ENCODE measurements at regions not wholly inside any gene's neighbourhood (a gene's known extent, or its start where the extent isn't known, plus 50 kb on each side); places are given as distances from the start of the nearest gene placed in this dataset.

DNA sequence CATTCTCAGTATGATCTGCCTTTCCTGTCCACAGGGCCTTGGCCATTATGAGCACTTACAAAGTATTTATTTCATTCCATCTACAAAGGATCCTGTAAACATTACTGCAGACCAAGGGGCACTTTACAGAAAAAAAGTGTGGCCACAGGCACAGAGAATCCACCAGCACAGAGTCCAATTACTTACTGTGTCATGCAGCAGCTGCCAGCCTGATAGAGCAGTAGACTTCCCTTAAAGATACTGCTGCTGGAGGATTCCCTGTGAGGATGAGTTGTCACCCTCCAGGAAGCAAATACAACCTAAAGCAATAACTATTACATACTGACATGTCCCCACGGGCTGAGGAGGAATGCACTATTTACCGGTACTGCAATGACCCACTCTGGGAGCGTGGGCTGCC is 97.1 kb upstream of the COG2 start:
- no peaks in the 10 kb centered on the region for H3K9me3 ChIP-seq (replicated peaks)
- H3K27me3 ChIP-seq: no peaks in the 10 kb centered on the region
- no peaks in the 10 kb centered on the region for H3K4me1 ChIP-seq
- H3K27ac ChIP-seq: no peak overlapping the region
- peak in 1 of 2 experiments; percentile 21 for DNase-seq
- no peaks in the 10 kb centered on the region for H3K36me3 ChIP-seq
- H3K4me3 ChIP-seq: no peak overlapping the region

DNA sequence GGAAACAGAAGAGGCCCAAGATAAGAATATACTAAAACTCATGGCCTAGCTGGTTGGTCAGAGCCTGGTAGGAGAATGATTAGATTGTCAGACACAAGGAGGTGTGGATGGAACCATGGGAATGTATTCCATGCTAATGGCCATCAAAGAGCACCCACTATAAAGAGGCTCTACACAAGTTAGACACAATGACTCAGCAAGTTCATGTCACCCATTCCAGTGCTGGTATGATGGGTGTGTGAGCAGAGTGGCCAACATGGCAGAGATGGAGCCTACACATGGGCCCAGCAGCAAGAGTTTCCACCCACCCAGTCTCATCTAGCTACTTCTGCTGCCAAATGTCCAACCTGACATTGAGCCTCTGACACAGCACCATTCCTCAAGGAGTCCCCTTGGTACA is 97.5 kb upstream of the COG2 start:
- no peak overlapping the region for H3K4me3 ChIP-seq
- H3K9me3 ChIP-seq (replicated peaks): no peaks in the 10 kb centered on the region
- no peak overlapping the region for H3K27ac ChIP-seq
- H3K4me1 ChIP-seq: no peaks in the 10 kb centered on the region
- no peaks in the 10 kb centered on the region for H3K27me3 ChIP-seq
- no peak for DNase-seq
- no peaks in the 10 kb centered on the region for H3K36me3 ChIP-seq

- H3K9me3 ChIP-seq (replicated peaks): no peaks in the 10 kb centered on the region
- no peak overlapping the region for H3K27ac ChIP-seq
- DNase-seq: no peak
- no peaks in the 10 kb centered on the region for H3K27me3 ChIP-seq
- no peaks in the 10 kb centered on the region for H3K4me1 ChIP-seq
- no peak overlapping the region for H3K4me3 ChIP-seq
- H3K36me3 ChIP-seq: no peaks in the 10 kb centered on the region
Measured at GRCh38 chr1:230543085-230543484, 99.2 kb upstream of the COG2 start.

DNA sequence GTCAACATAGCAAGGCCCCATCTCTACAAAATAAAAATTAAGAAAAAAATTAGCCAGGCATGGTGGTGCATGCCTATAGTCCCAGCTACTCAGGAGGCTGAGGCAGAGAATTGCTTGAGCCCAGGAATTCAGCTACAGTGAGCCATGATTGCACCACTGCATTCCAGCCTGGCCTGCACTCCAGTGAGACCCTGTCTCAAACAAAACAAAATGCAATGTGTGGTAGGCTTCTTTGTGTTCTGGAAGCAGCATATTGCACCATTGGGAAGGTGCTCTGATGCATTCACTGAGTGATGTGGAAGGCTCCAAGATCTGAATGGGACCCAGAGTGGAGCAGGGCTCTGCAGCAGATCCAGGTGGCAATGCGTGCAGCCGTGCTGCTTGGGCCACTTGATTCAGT is 99.6 kb upstream of the COG2 start:
- Histone ChIP-seq H3K36me3 (no peaks in the 10 kb centered on the region), H3K27ac (no peak overlapping the region), H3K4me1 (no peaks in the 10 kb centered on the region), H3K9me3 (replicated peaks) (no peaks in the 10 kb centered on the region), H3K27me3 (no peaks in the 10 kb centered on the region), H3K4me3 (no peak overlapping the region)
- no peak for DNase-seq

- no peak for DNase-seq
- Histone ChIP-seq H3K27ac (no peak overlapping the region), H3K9me3 (replicated peaks) (no peaks in the 10 kb centered on the region), H3K4me1 (no peaks in the 10 kb centered on the region), H3K4me3 (no peak overlapping the region), H3K27me3 (no peaks in the 10 kb centered on the region), H3K36me3 (no peaks in the 10 kb centered on the region)
Measured at GRCh38 chr1:230542054-230542453, 100.2 kb upstream of the COG2 start.

DNA sequence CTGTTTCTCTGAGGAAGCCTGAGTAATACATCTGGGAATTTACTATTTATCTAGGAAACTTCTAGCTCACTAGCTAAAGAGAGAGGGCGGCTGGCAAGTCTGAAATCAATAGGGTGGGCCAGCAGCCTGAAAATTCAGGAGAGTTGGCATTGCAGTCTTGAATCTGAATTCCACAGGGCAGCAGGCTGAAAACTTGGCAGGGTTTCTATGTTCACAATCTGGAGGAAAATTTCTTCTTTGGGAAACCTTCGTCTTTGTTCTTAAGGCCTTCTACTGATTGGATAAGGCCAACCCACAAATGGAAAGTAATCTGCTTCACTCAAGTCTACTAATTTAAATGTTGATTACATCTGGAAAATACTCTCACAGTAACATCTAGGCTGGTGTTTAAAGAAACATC is 101.0 kb upstream of the COG2 start:
- Histone ChIP-seq H3K27ac (no peak overlapping the region), H3K36me3 (no peaks in the 10 kb centered on the region), H3K9me3 (replicated peaks) (no peaks in the 10 kb centered on the region), H3K4me1 (no peaks in the 10 kb centered on the region), H3K4me3 (no peak overlapping the region), H3K27me3 (no peaks in the 10 kb centered on the region)
- no peak for DNase-seq

GRCh38 chr1:230540421-230541155 is 101.7 kb upstream of the COG2 start:
- Histone ChIP-seq H3K4me3 (no peak overlapping the region), H3K9me3 (replicated peaks) (no peaks in the 10 kb centered on the region)
- DNase-seq: no peak

GRCh38 chr1:230537456-230537855 is 104.8 kb upstream of the COG2 start:
- Histone ChIP-seq H3K4me1 (no peaks in the 10 kb centered on the region), H3K4me3 (no peak overlapping the region)

More at GRCh38 chr1:230540421-230541155, 101.7 kb upstream of the COG2 start:
- Histone ChIP-seq H3K27ac (no peak overlapping the region), H3K27me3 (no peaks in the 10 kb centered on the region), H3K36me3 (no peaks in the 10 kb centered on the region), H3K4me1 (no peaks in the 10 kb centered on the region)

DNA sequence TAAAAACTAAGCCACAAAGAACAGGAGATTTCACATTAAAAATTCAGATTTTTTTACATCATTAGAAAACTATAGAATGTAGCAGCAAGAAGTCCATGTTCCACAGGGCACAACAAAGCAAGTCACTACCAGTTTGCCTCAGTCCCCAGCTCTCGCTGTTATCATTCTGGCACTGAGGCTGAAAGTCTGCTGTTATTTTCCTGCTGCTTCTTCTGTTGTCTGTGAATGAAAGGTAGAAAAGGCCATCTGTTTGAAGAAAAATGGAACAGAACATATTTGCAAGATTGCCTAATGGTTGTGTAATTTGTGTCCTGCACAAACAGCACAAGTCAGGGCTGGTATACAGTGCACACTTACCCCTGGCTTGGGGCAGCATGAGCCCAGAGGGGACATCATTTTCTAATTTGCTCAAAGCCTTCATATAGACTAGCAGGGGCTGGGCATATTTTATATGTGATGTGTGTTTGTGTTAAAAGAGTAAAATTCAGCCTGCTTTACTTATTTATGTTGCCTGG is 105.6 kb upstream of the COG2 start:
- H3K4me3 ChIP-seq: no peak overlapping the region

More at GRCh38 chr1:230537456-230537855, 104.8 kb upstream of the COG2 start:
- Histone ChIP-seq H3K27ac (no peak overlapping the region), H3K27me3 (no peaks in the 10 kb centered on the region), H3K36me3 (no peaks in the 10 kb centered on the region), H3K9me3 (replicated peaks) (peaks cover 7% of the 10 kb centered on the region; the same call in 1 of the 2 replicates)
- no peak for DNase-seq

DNA sequence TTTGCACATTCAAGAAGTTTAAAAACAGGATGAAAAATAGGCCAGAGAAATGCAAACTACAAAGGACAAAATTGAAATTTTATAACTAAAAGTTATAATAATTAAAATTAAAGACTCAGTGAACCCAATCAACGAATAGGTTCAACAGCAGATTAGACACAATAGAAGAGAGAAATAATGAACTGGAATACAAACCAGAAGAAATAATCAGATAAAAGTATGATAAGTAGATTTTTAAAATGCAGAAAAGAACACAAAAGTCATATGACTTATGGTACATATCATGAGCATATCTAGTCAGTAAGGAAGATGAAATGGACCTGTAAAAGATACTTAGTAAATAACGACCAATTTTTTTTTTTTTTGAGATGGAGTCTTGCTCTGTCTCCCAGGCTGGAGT is 108.1 kb upstream of the COG2 start:
- no peaks in the 10 kb centered on the region for H3K4me1 ChIP-seq
- H3K27me3 ChIP-seq: no peaks in the 10 kb centered on the region
- peaks cover 7% of the 10 kb centered on the region; the same call in 1 of the 2 replicates for H3K9me3 ChIP-seq (replicated peaks)
- H3K36me3 ChIP-seq: no peaks in the 10 kb centered on the region
- H3K27ac ChIP-seq: no peak overlapping the region
- no peak overlapping the region for H3K4me3 ChIP-seq
- no peak for DNase-seq

More for the DNA sequence above, 105.6 kb upstream of the COG2 start:
- Histone ChIP-seq H3K27me3 (no peaks in the 10 kb centered on the region), H3K4me1 (no peaks in the 10 kb centered on the region), H3K36me3 (no peaks in the 10 kb centered on the region), H3K27ac (no peak overlapping the region), H3K9me3 (replicated peaks) (peaks cover 7% of the 10 kb centered on the region; the same call in 1 of the 2 replicates)
- DNase-seq: no peak

DNA sequence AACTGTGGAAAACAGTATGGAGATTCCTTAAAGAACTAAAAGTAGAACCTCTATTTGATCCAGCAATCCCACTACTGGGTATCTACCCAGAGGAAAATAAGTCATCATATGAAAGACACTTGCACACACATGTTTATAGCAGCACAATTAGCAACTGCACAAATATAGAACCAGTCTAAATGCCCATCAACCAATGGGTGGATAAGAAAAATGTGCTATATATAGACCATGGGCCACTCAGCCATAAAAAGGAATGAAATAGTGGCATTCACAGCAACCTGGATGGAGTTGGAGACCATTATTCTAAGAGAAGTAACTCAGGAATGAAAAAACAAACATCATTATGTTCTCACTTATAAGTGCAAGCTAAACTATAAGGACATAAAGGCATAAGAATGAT is 105.0 kb upstream of the PGBD5 start:
- no peak overlapping the region for H3K4me3 ChIP-seq
- H3K27ac ChIP-seq: no peak overlapping the region
- H3K36me3 ChIP-seq: no peaks in the 10 kb centered on the region
- no peaks in the 10 kb centered on the region for H3K4me1 ChIP-seq
- no peaks in the 10 kb centered on the region for H3K27me3 ChIP-seq
- H3K9me3 ChIP-seq (replicated peaks): peaks cover 7% of the 10 kb centered on the region
- DNase-seq: no peak

- H3K9me3 ChIP-seq (replicated peaks): peaks cover 3% of the 10 kb centered on the region; the same call in 1 of the 2 replicates
- peaks cover 16% of the 10 kb centered on the region for H3K4me1 ChIP-seq
- no peak for DNase-seq
- no peaks in the 10 kb centered on the region for H3K27me3 ChIP-seq
- no peaks in the 10 kb centered on the region for H3K36me3 ChIP-seq
- no peak overlapping the region for H3K27ac ChIP-seq
- H3K4me3 ChIP-seq: no peak overlapping the region
Measured at GRCh38 chr1:230519246-230519645, 93.1 kb upstream of the PGBD5 start.

- H3K27ac ChIP-seq: no peak overlapping the region
- H3K27me3 ChIP-seq: no peaks in the 10 kb centered on the region
Measured at GRCh38 chr1:230518511-230518910, 92.4 kb upstream of the PGBD5 start.

GRCh38 chr1:230517786-230518185 is 91.7 kb upstream of the PGBD5 start:
- peak; percentile 66 to 70 for DNase-seq

More at GRCh38 chr1:230518511-230518910, 92.4 kb upstream of the PGBD5 start:
- DNase-seq: no peak
- Histone ChIP-seq H3K4me1 (peaks cover 16% of the 10 kb centered on the region), H3K4me3 (no peak overlapping the region), H3K36me3 (no peaks in the 10 kb centered on the region), H3K9me3 (replicated peaks) (peaks cover 3% of the 10 kb centered on the region; the same call in 1 of the 2 replicates)

DNA sequence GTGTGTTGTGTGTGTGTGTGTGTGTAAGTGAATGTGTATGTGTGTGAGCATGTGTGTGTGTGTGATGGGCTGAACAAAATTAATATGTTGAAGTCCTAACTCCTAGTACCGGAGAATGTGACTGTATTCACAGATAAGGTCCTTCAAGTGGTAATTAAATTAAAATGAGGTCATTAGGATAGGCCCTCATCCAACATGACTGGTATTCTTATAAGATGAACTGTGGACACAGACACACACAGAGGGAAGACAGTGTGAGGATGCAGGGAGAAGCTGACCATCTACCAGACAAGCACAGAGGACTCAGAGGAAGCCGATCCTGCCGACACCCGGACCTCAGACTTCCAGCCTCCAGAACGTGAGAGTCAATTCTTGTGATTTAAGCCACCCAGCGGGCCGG is 91.2 kb upstream of the PGBD5 start:
- Histone ChIP-seq H3K4me3 (no peak overlapping the region), H3K4me1 (peaks cover 16% of the 10 kb centered on the region), H3K27ac (no peak overlapping the region), H3K36me3 (no peaks in the 10 kb centered on the region), H3K27me3 (no peaks in the 10 kb centered on the region), H3K9me3 (replicated peaks) (peaks cover 3% of the 10 kb centered on the region; the same call in 1 of the 2 replicates)
- no peak for DNase-seq

More at GRCh38 chr1:230517786-230518185, 91.7 kb upstream of the PGBD5 start:
- Histone ChIP-seq H3K4me3 (no peak overlapping the region), H3K9me3 (replicated peaks) (peaks cover 3% of the 10 kb centered on the region; the same call in 1 of the 2 replicates), H3K4me1 (peaks cover 16% of the 10 kb centered on the region), H3K36me3 (no peaks in the 10 kb centered on the region), H3K27ac (no peak overlapping the region), H3K27me3 (no peaks in the 10 kb centered on the region)

Measured in SJCRH30 (cell line).